LNCAP (cell line): ENCODE measurements at regions not wholly inside any gene's neighbourhood (a gene's known extent, or its start where the extent isn't known, plus 50 kb on each side); places are given as distances from the start of the nearest gene placed in this dataset.

Experiments
- TF ChIP-seq, protein P1 (sequence below): fragments of 450-650 bp; IDR thresholded peaks from 2 replicates; pipeline ENCODE4 v1.5.1; 2017; ENCODE audit warnings: mild to moderate bottlenecking

DNA sequence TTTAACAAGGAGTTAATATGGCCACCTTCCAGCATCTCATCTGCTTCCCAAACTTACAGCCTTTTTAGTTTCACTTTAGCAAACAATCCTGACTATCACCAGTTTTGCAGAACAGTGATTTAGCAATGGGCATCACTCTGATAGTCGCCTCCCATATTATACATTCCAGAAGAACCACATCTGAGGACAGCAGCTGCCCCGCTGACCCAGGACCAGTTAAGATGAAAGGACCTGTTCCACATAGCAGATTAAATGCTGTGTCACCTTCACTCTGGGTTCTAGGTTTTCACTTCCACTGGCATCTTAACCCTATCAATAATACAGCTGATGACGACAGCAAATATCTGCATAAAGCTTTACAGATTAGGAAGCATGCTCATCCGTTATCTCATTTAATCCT lies 99.8 kb downstream of the TRIM69 start:
- TF ChIP-seq, protein P1, sequence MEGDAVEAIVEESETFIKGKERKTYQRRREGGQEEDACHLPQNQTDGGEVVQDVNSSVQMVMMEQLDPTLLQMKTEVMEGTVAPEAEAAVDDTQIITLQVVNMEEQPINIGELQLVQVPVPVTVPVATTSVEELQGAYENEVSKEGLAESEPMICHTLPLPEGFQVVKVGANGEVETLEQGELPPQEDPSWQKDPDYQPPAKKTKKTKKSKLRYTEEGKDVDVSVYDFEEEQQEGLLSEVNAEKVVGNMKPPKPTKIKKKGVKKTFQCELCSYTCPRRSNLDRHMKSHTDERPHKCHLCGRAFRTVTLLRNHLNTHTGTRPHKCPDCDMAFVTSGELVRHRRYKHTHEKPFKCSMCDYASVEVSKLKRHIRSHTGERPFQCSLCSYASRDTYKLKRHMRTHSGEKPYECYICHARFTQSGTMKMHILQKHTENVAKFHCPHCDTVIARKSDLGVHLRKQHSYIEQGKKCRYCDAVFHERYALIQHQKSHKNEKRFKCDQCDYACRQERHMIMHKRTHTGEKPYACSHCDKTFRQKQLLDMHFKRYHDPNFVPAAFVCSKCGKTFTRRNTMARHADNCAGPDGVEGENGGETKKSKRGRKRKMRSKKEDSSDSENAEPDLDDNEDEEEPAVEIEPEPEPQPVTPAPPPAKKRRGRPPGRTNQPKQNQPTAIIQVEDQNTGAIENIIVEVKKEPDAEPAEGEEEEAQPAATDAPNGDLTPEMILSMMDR = no peak

DNA sequence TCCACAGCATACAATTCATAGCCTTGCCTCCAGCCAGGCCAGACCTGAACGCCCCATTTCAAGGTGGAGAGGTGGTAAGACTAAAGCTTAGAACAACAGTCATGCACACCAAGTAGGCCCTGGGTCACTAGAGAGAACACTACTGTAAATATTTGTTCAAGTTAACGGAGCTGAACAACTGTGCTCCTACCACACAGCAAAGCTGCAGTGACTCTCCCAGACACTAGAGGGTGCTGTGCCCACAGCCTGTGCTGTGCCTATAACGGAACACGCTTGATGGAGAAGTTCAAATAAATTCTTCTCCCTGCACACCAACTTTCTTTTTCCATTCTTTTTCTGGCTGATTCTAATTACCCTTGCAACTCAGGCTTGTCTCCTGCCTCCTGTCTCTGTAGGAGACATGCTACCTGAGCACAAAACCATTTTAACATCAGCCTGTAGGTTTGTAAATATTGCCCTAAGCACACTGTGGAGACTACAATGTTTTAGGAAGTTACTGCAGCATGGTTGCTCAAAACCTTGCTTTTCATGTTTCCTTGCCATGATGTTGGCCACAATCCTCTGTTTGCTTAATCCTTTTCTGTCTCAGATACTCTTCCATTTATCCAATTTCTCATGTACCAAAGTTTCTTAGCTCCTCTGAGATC lies 103.1 kb upstream of the TERB2 start:
- TF ChIP-seq, protein P1 = peak; percentile 97

DNA sequence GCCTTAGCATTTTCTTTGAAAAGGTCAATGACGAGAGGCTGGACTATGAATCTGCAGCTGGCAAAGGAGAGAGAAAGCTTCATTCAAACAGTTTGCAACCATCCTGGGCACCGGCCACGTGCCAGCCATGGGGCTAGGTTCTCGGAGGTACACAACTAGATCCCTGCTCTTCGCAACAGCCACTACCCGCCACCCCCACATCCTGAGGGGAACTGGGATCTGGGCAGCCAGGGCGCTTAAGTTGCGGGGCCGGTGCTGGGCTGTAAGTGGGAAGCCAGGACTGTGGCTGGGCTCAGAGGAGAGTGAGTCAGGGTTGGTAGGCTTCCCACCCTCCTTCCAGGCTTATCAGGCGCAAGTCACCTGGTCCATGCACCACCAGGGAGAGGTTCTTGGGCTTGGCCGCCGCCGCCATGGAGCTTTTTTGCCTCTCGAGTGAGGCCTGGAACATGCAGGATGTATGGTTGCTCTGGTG lies 95.0 kb upstream of the TERB2 start:
- TF ChIP-seq, protein P1 = no peak

DNA sequence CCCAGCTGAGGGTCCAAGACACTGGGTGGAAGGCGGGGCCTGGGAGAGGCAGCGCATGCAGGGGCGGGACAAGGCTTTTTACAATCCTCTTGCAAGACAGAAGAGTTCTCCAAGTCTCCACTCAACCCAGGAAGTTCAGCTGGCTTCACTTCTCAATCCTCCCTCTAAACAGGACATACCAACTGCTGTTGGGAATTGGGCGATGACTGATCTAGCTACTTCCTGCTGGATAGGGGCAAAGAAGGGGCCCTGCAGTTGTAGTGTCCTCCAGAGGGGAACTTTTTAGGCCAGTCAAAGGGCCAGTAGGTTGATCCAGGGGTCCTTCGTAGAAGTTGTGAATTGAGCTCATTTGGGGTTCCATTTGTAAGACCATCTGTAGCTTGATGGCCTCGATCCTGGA lies 94.6 kb upstream of the TERB2 start:
- TF ChIP-seq, protein P1 = no peak

DNA sequence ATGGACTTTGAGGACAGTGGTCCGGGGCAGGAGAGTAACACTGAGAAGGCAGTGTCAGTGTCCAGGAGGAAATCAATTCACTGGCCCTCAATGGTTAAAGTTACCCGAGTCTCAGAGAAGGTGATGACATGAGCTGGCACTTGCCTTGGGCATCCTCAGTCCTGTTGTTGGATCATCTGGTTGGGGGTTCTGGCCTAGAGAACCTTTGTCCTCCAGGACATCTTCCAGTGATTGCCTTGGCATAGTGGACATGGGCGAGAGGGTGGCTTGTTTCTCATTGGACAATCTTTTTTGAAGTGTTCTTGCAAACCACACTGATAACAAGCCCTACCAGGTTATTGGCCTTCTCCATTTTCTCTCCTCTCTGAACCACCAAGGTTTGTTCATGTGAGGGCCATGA lies 83.4 kb upstream of the TERB2 start:
- TF ChIP-seq, protein P1 = no peak

DNA sequence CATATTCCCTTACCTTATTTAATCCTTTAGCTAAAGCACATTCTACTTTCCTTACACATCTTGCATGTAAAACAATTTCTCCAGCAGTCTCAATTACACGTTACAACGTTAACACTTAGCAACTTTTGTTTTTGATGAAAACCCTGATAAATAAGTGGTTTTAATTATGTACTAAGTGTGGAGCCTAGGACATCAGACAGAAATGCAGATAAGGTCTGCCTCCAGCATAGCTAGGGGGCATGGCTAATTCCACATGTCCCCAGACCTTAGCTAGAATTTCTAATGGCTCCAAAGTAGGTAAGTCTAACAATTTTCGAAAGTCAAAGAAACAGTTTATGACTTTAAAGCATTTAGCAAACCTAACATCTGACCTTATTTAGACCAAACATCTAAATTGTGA lies 77.4 kb upstream of the TERB2 start:
- TF ChIP-seq, protein P1 = no peak

DNA sequence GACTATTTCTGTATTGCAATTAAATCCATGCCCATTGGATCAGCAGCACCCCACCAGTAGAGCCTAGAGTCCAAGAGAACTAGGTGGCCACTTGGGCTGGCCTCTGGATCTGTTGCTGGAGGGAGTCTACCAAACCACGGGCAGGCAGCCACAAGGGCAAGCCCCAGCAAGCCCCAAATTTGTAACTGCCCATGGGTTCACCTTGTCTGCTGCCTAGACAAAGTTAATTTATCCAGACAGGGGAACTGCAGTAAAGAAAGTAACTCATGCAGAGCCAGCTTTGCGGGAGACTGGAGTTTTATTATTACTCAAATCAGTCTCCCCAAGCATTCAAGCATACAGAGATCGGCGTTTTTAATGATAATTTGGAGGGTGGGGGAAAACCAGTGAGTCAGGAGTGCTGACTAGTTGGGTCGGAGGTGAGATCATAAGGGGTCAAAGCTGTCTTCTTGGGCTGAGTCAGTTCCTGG lies 74.0 kb upstream of the TERB2 start:
- TF ChIP-seq, protein P1 = no peak
